Neural cell (in vitro differentiated cells): ENCODE measurements at regions not wholly inside any gene's neighbourhood (a gene's known extent, or its start where the extent isn't known, plus 50 kb on each side); places are given as distances from the start of the nearest gene placed in this dataset.

Source experiments
- H2AFZ ChIP-seq: fragments of 200-600, 300-800 bp; sonication (generic), shearing (Covaris generic); 2 replicates; pipeline ENCODE4 v1.6.0; 2014; ENCODE audit warnings: low read depth, mild to moderate bottlenecking, antibody characterized with exemption, low read length, moderate library complexity
- H3F3A ChIP-seq: fragments of 200-600 bp; shearing (Covaris generic); 2 replicates; pipeline ENCODE4 v1.6.1; 2016; ENCODE audit warnings: mild to moderate bottlenecking, moderate library complexity, mixed read lengths, antibody characterized with exemption, low read length; ENCODE audit not compliant: insufficient read depth, poor library complexity, severe bottlenecking
- H3K27ac ChIP-seq: fragments of 200-600, 300-800 bp; sonication (generic), shearing (Covaris generic); 2 replicates; pipeline ENCODE4 v1.5.1; 2014; ENCODE audit warnings: mild to moderate bottlenecking, low read length, moderate library complexity
- H3K27me3 ChIP-seq: fragments of 300-800, 200-600 bp; sonication (generic), shearing (Covaris generic); 2 replicates; pipeline ENCODE4 v1.6.0; 2014; ENCODE audit warnings: mild to moderate bottlenecking, low read depth, low read length, moderate library complexity; ENCODE audit not compliant: insufficient read depth
- H3K36me3 ChIP-seq: fragments of 300-800, 200-600 bp; sonication (generic), shearing (Covaris generic); 2 replicates; pipeline ENCODE4 v1.5.1; 2014; ENCODE audit warnings: mild to moderate bottlenecking, antibody characterized with exemption, low read length, moderate library complexity; ENCODE audit not compliant: insufficient read depth
- H3K4me2 ChIP-seq: fragments of 300-800, 200-600 bp; sonication (generic), shearing (Covaris generic); 2 replicates; pipeline ENCODE4 v1.6.0; 2014; ENCODE audit warnings: mild to moderate bottlenecking, low read length
- H3K4me3 ChIP-seq: fragments of 300-800, 200-600 bp; sonication (generic), shearing (Covaris generic); 2 replicates; pipeline ENCODE4 v1.5.1; 2014; ENCODE audit warnings: mild to moderate bottlenecking, low read length, moderate library complexity
- H3K79me2 ChIP-seq: fragments of 200-600 bp; shearing (Covaris generic); replicated peaks from 2 replicates; pipeline ENCODE4 v1.6.0; 2014; ENCODE audit warnings: mild to moderate bottlenecking, low read length, moderate library complexity; ENCODE audit not compliant: insufficient read depth
- H3K9ac ChIP-seq: fragments of 300-800, 200-600 bp; sonication (generic), shearing (Covaris generic); 2 replicates; pipeline ENCODE4 v1.6.1; 2016; ENCODE audit warnings: mild to moderate bottlenecking, low read length, mixed read lengths
- H3K9me2 ChIP-seq: fragments of 200-600 bp; shearing (Covaris generic); 2 replicates; pipeline ENCODE4 v1.6.1; 2016; ENCODE audit warnings: mild to moderate bottlenecking, low read length, mixed read lengths; ENCODE audit not compliant: insufficient read depth
- H3K9me3 ChIP-seq: fragments of 200-600, 300-800 bp; sonication (generic), shearing (Covaris generic); 2 replicates; pipeline ENCODE4 v1.6.1; 2016; ENCODE audit warnings: mild to moderate bottlenecking, mixed run types, low read length, moderate library complexity, mixed read lengths
- H4K20me1 ChIP-seq: fragments of 200-600 bp; shearing (Covaris generic); 2 replicates; pipeline ENCODE4 v1.6.1; 2016; ENCODE audit warnings: mild to moderate bottlenecking, mixed run types; ENCODE audit not compliant: insufficient read depth
- CTCF ChIP-seq: fragments of 450-650 bp; IDR thresholded peaks from 2 replicates; pipeline ENCODE4 v1.5.1; 2014; ENCODE audit warnings: antibody characterized with exemption, mild to moderate bottlenecking, moderate library complexity; ENCODE audit not compliant: poor library complexity, severe bottlenecking
- EP300 ChIP-seq: fragments of 450-650 bp; conservative IDR thresholded peaks from 2 replicates; pipeline ENCODE4 v1.6.1; 2014; ENCODE audit warnings: antibody characterized with exemption, mild to moderate bottlenecking, moderate library complexity; ENCODE audit not compliant: poor library complexity, severe bottlenecking
- EZH2 ChIP-seq: fragments of 200-600, 300-800 bp; shearing (Covaris generic), sonication (generic); IDR thresholded peaks from 2 replicates; pipeline ENCODE4 v1.6.1; 2014; ENCODE audit warnings: antibody characterized with exemption, low read length, borderline replicate concordance, mild to moderate bottlenecking; ENCODE audit not compliant: insufficient read depth, poor library complexity, severe bottlenecking
- MXI1 ChIP-seq: fragments of 450-650 bp; conservative IDR thresholded peaks from 2 replicates; pipeline ENCODE4 v1.6.1; 2014; ENCODE audit warnings: antibody characterized with exemption, mild to moderate bottlenecking; ENCODE audit not compliant: poor library complexity, severe bottlenecking
- POLR2AphosphoS5 ChIP-seq: IDR thresholded peaks from 2 replicates; pipeline ENCODE4 v1.6.1; 2012
- RAD21 ChIP-seq: fragments of 450-650 bp; conservative IDR thresholded peaks from 2 replicates; pipeline ENCODE4 v1.6.1; 2014; ENCODE audit warnings: antibody characterized with exemption, mild to moderate bottlenecking, moderate library complexity
- REST ChIP-seq: IDR thresholded peaks from 2 replicates; pipeline ENCODE4 v1.6.1; 2012; ENCODE audit warnings: borderline replicate concordance
- SMC3 ChIP-seq: fragments of 450-650 bp; conservative IDR thresholded peaks from 2 replicates; pipeline ENCODE4 v1.6.1; 2014; ENCODE audit warnings: antibody characterized with exemption, mild to moderate bottlenecking, moderate library complexity; ENCODE audit not compliant: poor library complexity
- TAF1 ChIP-seq: IDR thresholded peaks from 2 replicates; pipeline ENCODE4 v1.6.1; 2012; ENCODE audit warnings: low read depth

- Histone ChIP-seq H3F3A (no peaks in the 10 kb centered on the region), H3K4me2 (no peak overlapping the region), H2AFZ (no peak overlapping the region), H3K9ac (no peak overlapping the region), H3K79me2 (no peaks in the 10 kb centered on the region), H3K9me3 (no peaks in the 10 kb centered on the region), H3K9me2 (no peaks in the 10 kb centered on the region), H3K36me3 (no peaks in the 10 kb centered on the region), H3K27me3 (no peaks in the 10 kb centered on the region), H3K4me3 (no peak overlapping the region), H4K20me1 (no peaks in the 10 kb centered on the region), H3K27ac (no peak overlapping the region)
- TF ChIP-seq CTCF (no peak), EZH2 (no peak), SMC3 (no peak), MXI1 (no peak), POLR2AphosphoS5 (no peak), RAD21 (no peak), REST (no peak)
These were observed 682.0 kb upstream of the POT1 start for GRCh38 chr7:125611582-125611981.

- no peak overlapping the region for H3K27ac ChIP-seq
- no peak for TF ChIP-seq SMC3
- no peak for TF ChIP-seq EP300
- TF ChIP-seq REST = no peak
- TF ChIP-seq RAD21 = no peak
- no peak for TF ChIP-seq TAF1
- TF ChIP-seq EZH2 = no peak
- TF ChIP-seq CTCF = no peak
- TF ChIP-seq POLR2AphosphoS5 = no peak
- TF ChIP-seq MXI1 = no peak
- H3K36me3 ChIP-seq = no peaks in the 10 kb centered on the region
- no peaks in the 10 kb centered on the region for H4K20me1 ChIP-seq
- no peak overlapping the region for H3K9ac ChIP-seq
- H3K4me3 ChIP-seq = no peak overlapping the region
- no peaks in the 10 kb centered on the region for H3F3A ChIP-seq
- H3K27me3 ChIP-seq = no peaks in the 10 kb centered on the region
- no peak overlapping the region for H2AFZ ChIP-seq
- H3K4me2 ChIP-seq = no peak overlapping the region
- H3K79me2 ChIP-seq = no peaks in the 10 kb centered on the region
- no peaks in the 10 kb centered on the region for H3K9me2 ChIP-seq
- no peaks in the 10 kb centered on the region for H3K9me3 ChIP-seq
These were observed 677.0 kb upstream of the POT1 start for GRCh38 chr7:125606671-125607070.
